SK-N-SH treated with all-trans-retinoic acid at 6 μM for 48 hours (cell line): ENCODE measurements at regions not wholly inside any gene's neighbourhood (a gene's known extent, or its start where the extent isn't known, plus 50 kb on each side); places are given as distances from the start of the nearest gene placed in this dataset.

Source experiments
- CREB5 ChIP-seq: fragments of 250-450 bp; sonication (Bioruptor Pico); IDR thresholded peaks from 2 replicates; pipeline ENCODE4 v1.5.1; 2020; ENCODE audit warnings: low read depth, mild to moderate bottlenecking, moderate library complexity
- CSRNP3 ChIP-seq: fragments of 250-450 bp; sonication (Bioruptor Pico); IDR thresholded peaks from 2 replicates; pipeline ENCODE4 v1.5.1; 2021; ENCODE audit warnings: mild to moderate bottlenecking, moderate library complexity
- ESRRG ChIP-seq: fragments of 250-450 bp; sonication (Bioruptor Pico); IDR thresholded peaks from 2 replicates; pipeline ENCODE4 v1.6.1; 2021; ENCODE audit warnings: mild to moderate bottlenecking
- OSR1 ChIP-seq: fragments of 250-450 bp; sonication (Bioruptor Pico); IDR thresholded peaks from 2 replicates; pipeline ENCODE4 v1.8.0; 2022; ENCODE audit warnings: moderate library complexity, mild to moderate bottlenecking, inconsistent platforms
- RARB ChIP-seq: fragments of 250-450 bp; sonication (Bioruptor Pico); IDR thresholded peaks from 2 replicates; pipeline ENCODE4 v1.8.0; 2021; ENCODE audit warnings: mild to moderate bottlenecking, moderate library complexity
- SNAI2 ChIP-seq: fragments of 250-450 bp; sonication (Bioruptor Pico); IDR thresholded peaks from 2 replicates; pipeline ENCODE4 v1.5.0; 2020; ENCODE audit warnings: mild to moderate bottlenecking, moderate library complexity
- TCF4 ChIP-seq: fragments of 250-450 bp; sonication (Bioruptor Pico); IDR thresholded peaks from 2 replicates; pipeline ENCODE4 v1.8.0; 2021; ENCODE audit warnings: mild to moderate bottlenecking, moderate library complexity, borderline replicate concordance
- ZFP3 ChIP-seq: fragments of 250-450 bp; sonication (Bioruptor Pico); IDR thresholded peaks from 2 replicates; pipeline ENCODE4 v1.5.0; 2020; ENCODE audit warnings: mild to moderate bottlenecking, moderate library complexity
- ZNF70 ChIP-seq: fragments of 450-650 bp; formaldehyde crosslinking; IDR thresholded peaks from 2 replicates; pipeline ENCODE4 v1.5.0; 2020; ENCODE audit warnings: mild to moderate bottlenecking, moderate library complexity
- TF ChIP-seq, protein P1 (sequence below): fragments of 250-450 bp; sonication (Bioruptor Pico); IDR thresholded peaks from 2 replicates; pipeline ENCODE4 v1.8.0; 2021; ENCODE audit warnings: low read depth, mild to moderate bottlenecking, moderate library complexity, borderline replicate concordance
- TF ChIP-seq, protein P2 (sequence below): fragments of 250-450 bp; sonication (Bioruptor Pico); IDR thresholded peaks from 2 replicates; pipeline ENCODE4 v1.8.0; 2020; ENCODE audit warnings: mild to moderate bottlenecking, moderate library complexity, borderline replicate concordance

DNA sequence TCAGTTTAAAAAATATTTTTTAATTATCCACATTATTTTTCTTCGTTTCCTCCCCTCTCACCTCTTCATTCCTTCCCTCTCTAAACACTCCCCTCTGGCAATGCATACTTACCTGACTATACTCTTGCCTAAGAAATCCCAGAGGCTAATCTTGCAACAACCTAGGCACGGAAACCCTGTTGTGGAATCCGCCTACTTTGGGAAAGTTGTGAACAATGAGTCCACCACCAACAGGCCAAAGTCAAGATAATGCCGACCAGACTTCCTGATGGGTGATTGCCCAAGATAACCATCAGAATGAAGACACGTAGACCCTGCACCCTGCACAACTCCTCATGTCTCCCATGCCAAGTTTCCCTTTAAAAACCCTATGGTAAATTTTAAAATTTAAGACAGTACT lies 521.5 kb downstream of the KIF20B start:
- TF ChIP-seq SNAI2 = no peak
- no peak for TF ChIP-seq RARB (CRISPR knock-in tag)
- TF ChIP-seq ZNF70 = no peak
- TF ChIP-seq CREB5 (CRISPR knock-in tag) = no peak
- TF ChIP-seq, protein P1, sequence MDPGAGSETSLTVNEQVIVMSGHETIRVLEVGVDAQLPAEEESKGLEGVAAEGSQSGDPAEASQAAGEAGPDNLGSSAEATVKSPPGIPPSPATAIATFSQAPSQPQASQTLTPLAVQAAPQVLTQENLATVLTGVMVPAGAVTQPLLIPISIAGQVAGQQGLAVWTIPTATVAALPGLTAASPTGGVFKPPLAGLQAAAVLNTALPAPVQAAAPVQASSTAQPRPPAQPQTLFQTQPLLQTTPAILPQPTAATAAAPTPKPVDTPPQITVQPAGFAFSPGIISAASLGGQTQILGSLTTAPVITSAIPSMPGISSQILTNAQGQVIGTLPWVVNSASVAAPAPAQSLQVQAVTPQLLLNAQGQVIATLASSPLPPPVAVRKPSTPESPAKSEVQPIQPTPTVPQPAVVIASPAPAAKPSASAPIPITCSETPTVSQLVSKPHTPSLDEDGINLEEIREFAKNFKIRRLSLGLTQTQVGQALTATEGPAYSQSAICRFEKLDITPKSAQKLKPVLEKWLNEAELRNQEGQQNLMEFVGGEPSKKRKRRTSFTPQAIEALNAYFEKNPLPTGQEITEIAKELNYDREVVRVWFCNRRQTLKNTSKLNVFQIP = no peak
- no peak for TF ChIP-seq OSR1
- no peak for TF ChIP-seq ESRRG (CRISPR knock-in tag)
- no peak for TF ChIP-seq ZFP3
- TF ChIP-seq, protein P2, sequence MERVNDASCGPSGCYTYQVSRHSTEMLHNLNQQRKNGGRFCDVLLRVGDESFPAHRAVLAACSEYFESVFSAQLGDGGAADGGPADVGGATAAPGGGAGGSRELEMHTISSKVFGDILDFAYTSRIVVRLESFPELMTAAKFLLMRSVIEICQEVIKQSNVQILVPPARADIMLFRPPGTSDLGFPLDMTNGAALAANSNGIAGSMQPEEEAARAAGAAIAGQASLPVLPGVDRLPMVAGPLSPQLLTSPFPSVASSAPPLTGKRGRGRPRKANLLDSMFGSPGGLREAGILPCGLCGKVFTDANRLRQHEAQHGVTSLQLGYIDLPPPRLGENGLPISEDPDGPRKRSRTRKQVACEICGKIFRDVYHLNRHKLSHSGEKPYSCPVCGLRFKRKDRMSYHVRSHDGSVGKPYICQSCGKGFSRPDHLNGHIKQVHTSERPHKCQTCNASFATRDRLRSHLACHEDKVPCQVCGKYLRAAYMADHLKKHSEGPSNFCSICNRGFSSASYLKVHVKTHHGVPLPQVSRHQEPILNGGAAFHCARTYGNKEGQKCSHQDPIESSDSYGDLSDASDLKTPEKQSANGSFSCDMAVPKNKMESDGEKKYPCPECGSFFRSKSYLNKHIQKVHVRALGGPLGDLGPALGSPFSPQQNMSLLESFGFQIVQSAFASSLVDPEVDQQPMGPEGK (CRISPR knock-in tag) = no peak
- no peak for TF ChIP-seq TCF4 (CRISPR knock-in tag)
- no peak for TF ChIP-seq CSRNP3 (CRISPR knock-in tag)
